HCT116 (cell line): ENCODE measurements at regions not wholly inside any gene's neighbourhood (a gene's known extent, or its start where the extent isn't known, plus 50 kb on each side); places are given as distances from the start of the nearest gene placed in this dataset.

Experiments used
- CTCF ChIP-seq, 3 experiments: fragments of 200-600 bp in 1 of 3; sonication (generic) in 1 of 3; IDR thresholded peaks in 2 of 3; conservative IDR thresholded peaks in 1 of 3; 2 replicates each; pipeline ENCODE4 v1.5.1; 2012 to 2017; ENCODE audit warnings: low read depth in 2 of 3, low read length in 2 of 3, antibody characterized with exemption in 1 of 3, borderline replicate concordance in 1 of 3, control low read depth in 1 of 3, mild to moderate bottlenecking in 1 of 3, mixed read lengths in 1 of 3, mixed run types in 1 of 3, moderate library complexity in 1 of 3; ENCODE audit not compliant: insufficient read depth in 1 of 3
- JUND ChIP-seq: IDR thresholded peaks from 2 replicates; pipeline ENCODE4 v1.6.1; 2012
- POLR2A ChIP-seq: IDR thresholded peaks from 2 replicates; pipeline ENCODE4 v1.7.0; 2011; ENCODE audit warnings: borderline replicate concordance; ENCODE audit not compliant: insufficient read depth, insufficient read length; ENCODE audit errors: extremely low read depth
- POLR2AphosphoS5 ChIP-seq: IDR thresholded peaks from 2 replicates; pipeline ENCODE4 v1.6.1; 2011; ENCODE audit warnings: mild to moderate bottlenecking, low read depth, low read length, moderate library complexity
- TCF7L2 ChIP-seq: IDR thresholded peaks from 2 replicates; pipeline ENCODE4 v1.7.0; 2011; ENCODE audit warnings: borderline replicate concordance, inconsistent platforms; ENCODE audit not compliant: insufficient read depth, insufficient read length; ENCODE audit errors: extremely low read depth
- TF ChIP-seq, protein P1 (sequence below): IDR thresholded peaks from 2 replicates; pipeline ENCODE4 v1.6.1; 2012
- TF ChIP-seq, protein P2 (sequence below): IDR thresholded peaks from 2 replicates; pipeline ENCODE4 v1.6.1; 2012; ENCODE audit warnings: low read depth
- TF ChIP-seq, protein P3 (sequence below): IDR thresholded peaks from 2 replicates; pipeline ENCODE4 v1.6.1; 2012

DNA sequence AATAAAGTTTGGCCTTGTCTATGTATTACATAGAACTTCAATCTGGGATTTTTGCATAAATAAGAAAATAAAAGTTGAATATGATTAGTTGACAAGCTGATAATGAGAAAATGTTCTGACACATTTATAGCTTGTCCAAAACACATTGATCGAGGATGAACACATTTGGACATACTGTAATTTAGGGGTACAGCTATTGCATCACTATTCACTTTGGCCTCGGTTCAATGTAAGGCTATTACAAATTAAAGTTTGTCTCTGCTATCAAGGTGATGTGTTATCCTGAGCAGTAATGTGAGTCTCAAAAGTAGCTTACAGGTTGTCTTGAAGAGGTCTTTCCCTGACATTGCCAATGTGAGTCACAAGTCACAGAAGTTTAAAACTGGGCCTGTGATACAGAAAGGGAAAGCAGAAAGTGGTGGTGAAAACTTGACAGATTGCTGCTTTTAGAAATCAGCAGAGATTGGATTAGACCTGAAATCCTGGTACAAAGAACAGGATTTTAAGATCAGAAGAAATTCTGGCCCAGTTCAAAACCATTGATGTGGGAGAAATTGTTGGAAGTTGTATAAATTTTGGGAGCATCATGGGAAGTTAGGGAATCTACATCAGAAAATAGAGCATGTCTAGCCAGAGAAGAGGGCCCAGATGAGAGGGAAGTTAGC lies 674.1 kb downstream of the NYAP2 start:
- no peak for TF ChIP-seq CTCF (IDR thresholded peaks at IDR 0.05 in 2 of 3, conservative IDR thresholded peaks at IDR 0.05 in 1 of 3; ENCODE audit: borderline replicate concordance in 1 of 3, insufficient read depth in 1 of 3, low read depth in 2 of 3, low read length in 2 of 3)
- TF ChIP-seq POLR2A: no peak
- TF ChIP-seq POLR2AphosphoS5: no peak
- TF ChIP-seq, protein P1, sequence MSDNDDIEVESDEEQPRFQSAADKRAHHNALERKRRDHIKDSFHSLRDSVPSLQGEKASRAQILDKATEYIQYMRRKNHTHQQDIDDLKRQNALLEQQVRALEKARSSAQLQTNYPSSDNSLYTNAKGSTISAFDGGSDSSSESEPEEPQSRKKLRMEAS: no peak
- TF ChIP-seq TCF7L2: no peak
- TF ChIP-seq, protein P2, sequence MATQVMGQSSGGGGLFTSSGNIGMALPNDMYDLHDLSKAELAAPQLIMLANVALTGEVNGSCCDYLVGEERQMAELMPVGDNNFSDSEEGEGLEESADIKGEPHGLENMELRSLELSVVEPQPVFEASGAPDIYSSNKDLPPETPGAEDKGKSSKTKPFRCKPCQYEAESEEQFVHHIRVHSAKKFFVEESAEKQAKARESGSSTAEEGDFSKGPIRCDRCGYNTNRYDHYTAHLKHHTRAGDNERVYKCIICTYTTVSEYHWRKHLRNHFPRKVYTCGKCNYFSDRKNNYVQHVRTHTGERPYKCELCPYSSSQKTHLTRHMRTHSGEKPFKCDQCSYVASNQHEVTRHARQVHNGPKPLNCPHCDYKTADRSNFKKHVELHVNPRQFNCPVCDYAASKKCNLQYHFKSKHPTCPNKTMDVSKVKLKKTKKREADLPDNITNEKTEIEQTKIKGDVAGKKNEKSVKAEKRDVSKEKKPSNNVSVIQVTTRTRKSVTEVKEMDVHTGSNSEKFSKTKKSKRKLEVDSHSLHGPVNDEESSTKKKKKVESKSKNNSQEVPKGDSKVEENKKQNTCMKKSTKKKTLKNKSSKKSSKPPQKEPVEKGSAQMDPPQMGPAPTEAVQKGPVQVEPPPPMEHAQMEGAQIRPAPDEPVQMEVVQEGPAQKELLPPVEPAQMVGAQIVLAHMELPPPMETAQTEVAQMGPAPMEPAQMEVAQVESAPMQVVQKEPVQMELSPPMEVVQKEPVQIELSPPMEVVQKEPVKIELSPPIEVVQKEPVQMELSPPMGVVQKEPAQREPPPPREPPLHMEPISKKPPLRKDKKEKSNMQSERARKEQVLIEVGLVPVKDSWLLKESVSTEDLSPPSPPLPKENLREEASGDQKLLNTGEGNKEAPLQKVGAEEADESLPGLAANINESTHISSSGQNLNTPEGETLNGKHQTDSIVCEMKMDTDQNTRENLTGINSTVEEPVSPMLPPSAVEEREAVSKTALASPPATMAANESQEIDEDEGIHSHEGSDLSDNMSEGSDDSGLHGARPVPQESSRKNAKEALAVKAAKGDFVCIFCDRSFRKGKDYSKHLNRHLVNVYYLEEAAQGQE: no peak
- TF ChIP-seq, protein P3, sequence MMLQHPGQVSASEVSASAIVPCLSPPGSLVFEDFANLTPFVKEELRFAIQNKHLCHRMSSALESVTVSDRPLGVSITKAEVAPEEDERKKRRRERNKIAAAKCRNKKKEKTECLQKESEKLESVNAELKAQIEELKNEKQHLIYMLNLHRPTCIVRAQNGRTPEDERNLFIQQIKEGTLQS: no peak
- no peak for TF ChIP-seq JUND
